ENCODE measurements at regions not wholly inside any gene's neighbourhood (a gene's known extent, or its start where the extent isn't known, plus 50 kb on each side); places are given as distances from the start of the nearest gene placed in this dataset.

DNA sequence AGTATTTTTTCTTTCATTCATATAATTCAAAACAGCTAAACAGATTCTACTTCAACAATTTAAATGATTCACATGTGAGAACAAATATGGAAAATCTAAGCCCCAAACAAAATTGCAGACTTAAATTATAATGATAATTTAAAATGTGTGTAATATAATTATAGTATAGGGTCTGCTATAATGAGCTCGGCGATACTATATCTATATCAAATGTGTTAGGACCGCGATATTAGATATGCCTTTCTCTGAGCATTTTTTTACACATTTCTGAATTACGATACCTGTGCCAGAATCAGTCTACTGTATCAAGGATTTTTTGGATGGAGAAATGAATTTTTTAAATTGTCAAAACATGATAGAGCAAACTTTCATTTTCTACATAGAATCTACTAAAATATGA lies 808.8 kb upstream of the POU3F3 start:
- ChIA-PET POLR2A (no interaction called here), CTCF (no interaction called here)
- TF ChIP-seq, protein P1, sequence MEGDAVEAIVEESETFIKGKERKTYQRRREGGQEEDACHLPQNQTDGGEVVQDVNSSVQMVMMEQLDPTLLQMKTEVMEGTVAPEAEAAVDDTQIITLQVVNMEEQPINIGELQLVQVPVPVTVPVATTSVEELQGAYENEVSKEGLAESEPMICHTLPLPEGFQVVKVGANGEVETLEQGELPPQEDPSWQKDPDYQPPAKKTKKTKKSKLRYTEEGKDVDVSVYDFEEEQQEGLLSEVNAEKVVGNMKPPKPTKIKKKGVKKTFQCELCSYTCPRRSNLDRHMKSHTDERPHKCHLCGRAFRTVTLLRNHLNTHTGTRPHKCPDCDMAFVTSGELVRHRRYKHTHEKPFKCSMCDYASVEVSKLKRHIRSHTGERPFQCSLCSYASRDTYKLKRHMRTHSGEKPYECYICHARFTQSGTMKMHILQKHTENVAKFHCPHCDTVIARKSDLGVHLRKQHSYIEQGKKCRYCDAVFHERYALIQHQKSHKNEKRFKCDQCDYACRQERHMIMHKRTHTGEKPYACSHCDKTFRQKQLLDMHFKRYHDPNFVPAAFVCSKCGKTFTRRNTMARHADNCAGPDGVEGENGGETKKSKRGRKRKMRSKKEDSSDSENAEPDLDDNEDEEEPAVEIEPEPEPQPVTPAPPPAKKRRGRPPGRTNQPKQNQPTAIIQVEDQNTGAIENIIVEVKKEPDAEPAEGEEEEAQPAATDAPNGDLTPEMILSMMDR (IDR thresholded peaks at IDR 0.05; ENCODE audit: control extremely low read depth, extremely low read depth, low read depth, missing control alignments) = no peak
- no peak for DNase-seq (ENCODE audit: extremely low spot score)

DNA sequence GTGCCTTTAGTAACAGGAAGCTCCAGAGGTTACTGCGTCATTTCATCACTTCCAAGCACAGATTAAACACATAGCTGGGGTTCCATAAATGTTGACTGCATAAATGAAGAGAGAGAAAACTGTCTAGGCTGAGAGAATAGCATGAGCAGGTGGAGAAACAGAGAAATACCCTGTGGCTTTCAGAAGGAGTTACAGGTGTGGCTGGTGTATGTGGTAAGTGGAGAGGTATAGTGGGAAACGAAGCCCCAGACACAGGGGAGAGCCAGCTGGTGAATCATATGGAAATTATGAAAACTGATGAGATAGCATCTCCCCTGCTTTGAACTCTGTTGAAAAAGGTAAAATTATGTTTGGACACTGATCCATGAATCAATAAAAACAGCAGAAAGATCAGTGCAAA lies 807.4 kb upstream of the POU3F3 start:
- CTCF ChIA-PET = no interaction called here
- POLR2A ChIA-PET = no interaction called here
- DNase-seq (ENCODE audit: extremely low spot score) = no peak
- TF ChIP-seq, protein P1 (IDR thresholded peaks at IDR 0.05; ENCODE audit: control extremely low read depth, extremely low read depth, low read depth, missing control alignments) = no peak

DNA sequence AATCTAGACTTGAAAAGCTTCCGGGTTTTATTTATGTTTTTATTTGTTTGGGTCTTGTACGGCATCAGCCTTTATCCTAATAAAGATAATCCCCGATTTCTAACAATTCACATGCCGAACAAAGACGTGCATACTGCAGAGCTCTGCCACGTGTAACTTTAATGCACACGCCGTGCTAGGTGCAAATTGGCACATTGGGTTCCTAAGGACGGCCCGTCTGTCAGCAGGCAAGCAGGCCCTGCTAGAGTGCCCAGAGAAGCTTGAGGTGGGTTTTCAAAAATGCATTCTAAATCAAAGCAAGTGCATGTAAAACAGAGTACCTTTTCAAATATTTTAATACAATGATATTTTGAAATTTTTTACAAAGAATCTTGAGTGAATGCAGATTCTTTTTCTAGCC lies 806.4 kb upstream of the POU3F3 start:
- no peak for DNase-seq (ENCODE audit: extremely low spot score)
- POLR2A ChIA-PET = no interaction called here
- TF ChIP-seq, protein P1 (IDR thresholded peaks at IDR 0.05; ENCODE audit: control extremely low read depth, extremely low read depth, low read depth, missing control alignments) = no peak
- CTCF ChIA-PET = no interaction called here

DNA sequence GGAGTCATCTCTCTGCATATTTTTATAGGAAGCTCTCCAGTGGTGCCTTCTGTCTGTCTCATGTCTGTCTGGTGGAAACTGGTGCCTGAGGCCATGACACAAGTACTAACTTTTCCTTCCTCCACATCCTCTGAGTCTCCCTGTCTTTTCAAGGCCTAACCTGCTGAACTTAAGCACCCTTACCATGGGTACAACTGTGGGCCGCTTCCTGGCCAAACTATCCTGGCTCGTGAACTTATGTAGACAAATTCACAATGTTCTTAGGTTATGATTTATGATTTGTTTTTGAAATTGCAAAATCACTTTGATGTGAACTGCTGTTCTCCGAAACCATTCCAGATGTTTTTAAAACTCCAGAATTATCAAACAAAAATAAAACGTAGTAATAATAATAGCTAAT lies 804.5 kb upstream of the POU3F3 start:
- POLR2A ChIA-PET = no interaction called here
- DNase-seq (ENCODE audit: extremely low spot score) = no peak
- TF ChIP-seq, protein P1 (IDR thresholded peaks at IDR 0.05; ENCODE audit: control extremely low read depth, extremely low read depth, low read depth, missing control alignments) = no peak
- CTCF ChIA-PET = interaction anchor here (1.1 to 1.7 kb wide), 3 partner anchors 19 to 263 kb away, joined by 3 to 4 read pairs (median 3); no protein-coding TSS in a partner anchor

DNA sequence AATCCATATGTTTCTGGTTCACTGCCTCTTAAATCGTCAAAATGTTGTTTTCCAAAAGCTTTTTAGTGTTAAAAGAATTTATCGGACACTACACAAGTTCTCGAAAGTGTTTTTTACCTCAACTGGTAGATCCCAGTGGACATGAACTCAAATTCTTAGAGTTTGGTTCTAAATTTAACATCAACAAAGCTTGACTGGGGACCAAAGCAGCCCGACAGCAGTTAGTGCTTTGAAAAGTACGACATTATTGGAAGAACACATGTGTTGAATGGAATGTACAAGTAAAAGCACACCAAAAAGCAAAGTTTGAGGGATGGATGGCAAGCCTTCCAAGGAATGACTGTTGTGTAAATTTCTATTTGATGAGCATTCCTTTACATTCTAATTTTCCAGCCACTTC lies 803.9 kb upstream of the POU3F3 start:
- no peak for DNase-seq (ENCODE audit: extremely low spot score)
- ChIA-PET CTCF (interaction anchor here (1.1 to 1.7 kb wide), 3 partner anchors 19 to 262 kb away, joined by 3 to 4 read pairs (median 3); no protein-coding TSS in a partner anchor), POLR2A (no interaction called here)
- TF ChIP-seq, protein P1 (IDR thresholded peaks at IDR 0.05; ENCODE audit: control extremely low read depth, extremely low read depth, low read depth, missing control alignments) = no peak

DNA sequence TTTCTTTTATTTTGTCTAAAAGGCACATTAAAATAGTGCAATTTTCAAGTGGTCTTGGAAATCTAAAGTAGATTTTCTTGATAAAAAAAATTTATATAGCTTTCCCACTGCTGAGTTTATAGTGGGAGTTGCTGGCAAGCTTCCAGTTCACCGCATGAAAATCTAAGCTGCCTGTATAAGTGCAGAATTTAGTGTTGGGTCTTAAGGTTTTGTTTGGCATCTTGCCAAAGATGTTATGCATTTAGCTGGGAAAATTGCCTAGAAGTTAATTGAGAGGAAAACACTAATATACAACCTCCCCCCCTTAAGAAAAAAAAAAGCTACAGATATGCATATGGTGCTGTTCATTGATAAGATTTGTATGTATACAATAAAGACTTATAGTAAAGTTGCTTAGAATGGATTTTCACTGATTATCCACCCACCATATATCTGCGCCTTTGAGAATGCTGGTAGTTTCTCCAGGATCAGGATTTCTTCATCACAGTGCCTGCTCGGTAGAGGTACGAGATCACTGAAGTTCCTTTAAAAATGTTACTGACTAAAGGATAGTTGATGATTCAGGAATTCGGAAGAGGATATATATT lies 803.2 kb upstream of the POU3F3 start:
- ChIA-PET CTCF (interaction anchor here (1.7 kb wide), 1 partner anchor 20 kb away, joined by 3 read pairs; no protein-coding TSS in a partner anchor), POLR2A (no interaction called here)
- TF ChIP-seq, protein P1 (IDR thresholded peaks at IDR 0.05; ENCODE audit: control extremely low read depth, extremely low read depth, low read depth, missing control alignments) = no peak
- DNase-seq (ENCODE audit: extremely low spot score) = no peak
